ENCODE measurements at regions not wholly inside any gene's neighbourhood (a gene's known extent, or its start where the extent isn't known, plus 50 kb on each side); places are given as distances from the start of the nearest gene placed in this dataset.

DNA sequence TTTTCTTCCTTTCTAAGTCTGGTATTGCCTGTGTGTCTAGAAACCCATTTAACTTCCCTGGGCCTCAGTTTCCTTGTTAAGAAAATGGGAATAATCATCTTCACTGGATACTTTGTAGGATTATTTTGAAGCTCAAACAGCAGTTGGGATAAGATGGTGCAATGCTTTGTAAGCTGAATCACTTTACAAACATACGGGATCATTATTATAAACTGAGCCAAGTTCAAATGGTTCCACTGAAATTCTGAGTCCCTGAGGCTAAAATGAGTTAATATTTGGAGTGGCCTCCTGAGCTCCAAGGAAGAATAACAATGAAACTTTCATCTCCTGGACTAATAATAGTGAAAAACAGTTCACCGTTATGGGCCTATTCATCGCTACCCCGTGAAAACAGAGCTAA, 388.0 kb downstream of the PLPP3 start:
- peak; percentile 76 for DNase-seq (ENCODE audit: low read depth)

DNA sequence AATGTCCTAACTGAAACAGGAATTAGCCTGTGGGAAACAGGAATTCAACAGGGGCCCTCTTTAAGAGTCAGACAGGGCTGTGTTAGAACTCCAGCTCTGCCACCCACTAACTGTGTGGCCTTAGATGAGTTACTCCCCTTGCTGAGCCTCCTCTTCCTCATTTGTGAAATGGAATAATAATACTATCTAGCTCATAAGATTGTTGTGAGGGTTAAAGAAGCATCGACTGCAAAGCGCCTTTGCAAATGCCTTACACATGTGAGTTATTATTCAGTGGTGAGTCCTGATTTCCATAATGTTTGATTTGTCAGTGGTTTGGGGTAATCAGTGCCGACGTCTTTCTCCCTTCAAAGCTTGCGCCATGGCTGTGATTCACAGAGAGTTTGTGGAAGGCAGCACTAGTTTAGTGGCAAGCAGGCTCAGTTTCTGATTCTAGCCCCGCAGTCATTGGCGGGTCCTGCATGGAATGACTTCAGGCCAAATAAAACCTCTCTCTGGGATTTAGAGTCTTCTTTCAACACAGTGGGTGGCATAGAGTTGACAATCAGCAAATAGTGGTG, 388.5 kb downstream of the PLPP3 start:
- DNase-seq (ENCODE audit: low read depth), result peak; percentile 66

DNA sequence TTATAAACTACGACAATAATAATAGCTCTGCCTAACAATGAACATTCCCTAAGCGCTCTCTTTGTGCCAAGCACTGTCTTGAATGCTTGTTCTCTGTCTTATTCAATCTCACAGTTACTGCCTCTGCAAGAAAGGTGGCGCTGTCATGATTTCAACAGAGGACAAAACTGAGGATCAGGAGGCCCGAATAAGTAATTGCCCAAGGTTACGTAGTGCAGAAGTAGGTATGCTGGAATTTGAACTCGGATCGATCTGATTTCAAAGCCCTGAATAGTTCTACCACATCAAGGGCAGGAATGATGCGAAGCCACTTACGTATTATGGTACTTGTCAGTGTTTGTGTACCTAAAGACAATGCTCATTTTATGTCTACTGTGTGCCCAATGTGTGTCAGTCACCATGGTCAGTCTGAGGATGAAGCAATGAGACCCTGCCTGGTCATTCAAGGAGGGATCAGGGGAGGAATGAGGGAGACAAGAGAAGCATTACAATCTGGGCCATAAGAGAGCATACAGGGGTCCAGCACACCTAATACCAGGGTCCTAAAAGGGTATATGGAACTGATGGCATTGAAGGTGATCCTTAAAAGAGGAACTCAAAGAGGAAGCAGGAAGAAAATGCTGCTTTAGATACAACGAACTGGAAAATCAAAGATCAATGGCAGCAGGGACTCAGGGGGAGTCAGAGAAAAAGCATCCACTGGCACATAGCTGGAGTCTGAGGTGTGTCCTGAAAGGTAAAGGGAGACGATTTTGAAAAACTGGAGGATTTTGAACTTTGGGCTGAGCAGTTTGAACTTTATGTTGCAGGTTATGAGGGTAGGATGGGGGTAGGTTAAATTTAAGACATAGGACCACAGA, 389.2 kb downstream of the PLPP3 start:
- DNase-seq (ENCODE audit: low read depth), result no peak

DNA sequence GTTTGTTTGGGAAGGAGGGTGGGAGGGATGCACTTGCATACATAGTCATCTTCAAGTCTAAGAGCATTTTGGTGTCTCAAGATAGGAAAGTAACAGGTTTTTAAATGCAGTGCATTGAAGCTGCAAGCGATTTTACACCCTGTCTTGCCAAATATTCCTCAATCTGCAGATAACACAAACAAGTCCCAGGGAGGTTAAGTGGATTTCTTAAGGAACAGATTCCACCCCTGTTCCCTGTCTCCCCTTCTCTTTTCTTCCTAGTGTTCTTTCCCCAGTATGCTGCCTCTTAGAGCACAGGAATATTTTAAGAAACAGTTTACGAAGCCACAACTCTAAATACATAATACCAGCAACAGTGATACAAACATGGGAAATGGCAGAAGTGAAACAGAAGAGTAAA, 389.9 kb downstream of the PLPP3 start:
- DNase-seq (ENCODE audit: low read depth), result no peak

DNA sequence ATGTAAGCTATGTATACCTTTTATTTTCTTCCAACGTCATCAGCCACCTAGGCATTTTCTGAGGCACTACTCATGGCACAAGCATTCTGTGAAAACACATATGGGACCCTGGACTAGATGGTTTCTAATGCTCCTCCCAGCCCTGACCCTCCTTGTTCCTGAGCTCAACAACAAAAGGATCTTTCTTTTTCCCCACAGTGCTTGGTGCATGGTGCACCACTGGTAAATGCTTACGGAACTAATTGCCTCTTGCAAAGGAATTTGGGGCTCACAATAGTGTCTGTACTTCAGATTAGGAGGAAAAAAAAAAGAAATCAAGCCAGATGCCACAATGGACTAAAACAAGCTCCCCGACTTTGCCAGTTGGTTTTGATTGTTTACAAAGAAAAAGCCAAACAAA, 390.5 kb downstream of the PLPP3 start:
- DNase-seq (ENCODE audit: low read depth), result no peak

DNA sequence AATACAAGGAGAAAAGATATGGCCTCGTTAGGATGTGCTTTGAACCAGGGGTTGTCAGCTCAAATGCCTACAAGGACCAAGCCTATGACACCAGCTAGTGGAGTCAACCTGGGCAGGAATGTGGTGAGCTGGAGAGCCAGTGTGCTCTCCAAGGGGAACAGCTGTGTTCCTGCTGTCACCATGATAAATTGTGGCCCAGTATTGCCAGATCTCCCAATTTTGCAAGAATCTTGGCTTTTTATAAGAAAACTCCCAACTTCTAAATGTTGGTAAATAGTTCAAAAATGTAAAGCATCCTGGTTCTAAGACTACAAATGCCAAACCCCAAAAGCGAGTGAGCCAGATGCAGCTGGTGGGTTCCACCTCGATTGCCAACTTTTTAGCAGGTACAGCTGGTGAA, 391.1 kb downstream of the PLPP3 start:
- no peak for DNase-seq (ENCODE audit: low read depth)

DNA sequence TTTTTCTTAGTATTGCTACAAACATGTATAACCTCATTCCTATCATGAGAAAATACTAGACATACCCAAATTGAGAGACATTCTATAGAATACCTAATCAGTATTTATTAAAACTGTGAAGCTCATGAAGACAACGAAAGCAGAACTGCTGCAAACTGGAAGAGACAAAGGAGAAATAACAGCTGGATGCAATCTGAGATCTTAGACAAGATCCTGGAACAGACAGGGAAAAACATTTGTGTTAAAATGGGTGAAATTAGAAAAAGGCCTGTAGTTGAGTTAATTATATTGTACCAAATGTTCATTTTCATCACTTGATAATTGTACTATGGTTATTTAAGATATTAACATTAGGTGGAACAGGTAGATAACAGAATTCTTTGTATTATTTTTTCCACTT, 392.0 kb downstream of the PLPP3 start:
- DNase-seq (ENCODE audit: low read depth), result no peak

DNA sequence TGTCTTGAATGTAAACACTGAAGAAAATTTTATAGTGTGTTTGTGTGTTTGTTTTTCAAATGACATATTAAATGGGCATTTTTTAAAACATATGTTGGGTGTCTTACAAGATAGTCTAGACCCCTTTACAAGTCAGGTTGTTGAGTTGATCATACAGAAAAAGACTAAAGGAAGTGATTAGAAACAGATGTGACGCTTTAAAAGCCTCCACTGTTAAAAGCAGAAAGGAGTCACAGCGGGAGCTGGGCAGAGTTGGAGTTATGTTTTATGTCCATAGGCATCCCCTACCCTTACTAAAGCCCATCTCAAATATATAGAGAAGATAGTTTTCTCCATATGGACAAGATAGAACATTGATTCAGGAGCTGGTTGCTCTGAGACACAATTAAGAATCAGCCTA, 393.9 kb downstream of the PLPP3 start:
- DNase-seq (ENCODE audit: low read depth), result no peak

DNA sequence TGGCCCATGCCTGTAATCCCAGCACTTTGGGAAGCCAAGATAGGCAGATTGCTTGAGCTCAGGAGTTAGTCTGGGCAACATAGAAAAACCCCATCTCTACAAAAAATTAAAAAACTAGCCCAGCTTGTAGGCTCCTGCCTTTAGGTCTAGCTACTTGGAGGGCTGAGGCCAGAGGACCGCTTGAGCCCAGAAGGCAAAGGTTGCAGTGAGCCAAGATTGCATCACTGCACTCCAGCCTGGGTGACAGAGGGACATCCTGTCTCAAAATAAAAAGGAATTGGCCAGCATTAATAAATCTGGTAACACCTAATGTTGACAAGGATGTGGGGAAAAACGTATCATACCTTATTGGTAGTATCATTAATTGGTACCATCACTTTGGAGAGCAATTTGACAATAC, 396.2 kb downstream of the PLPP3 start:
- no peak for DNase-seq (ENCODE audit: low read depth)

DNA sequence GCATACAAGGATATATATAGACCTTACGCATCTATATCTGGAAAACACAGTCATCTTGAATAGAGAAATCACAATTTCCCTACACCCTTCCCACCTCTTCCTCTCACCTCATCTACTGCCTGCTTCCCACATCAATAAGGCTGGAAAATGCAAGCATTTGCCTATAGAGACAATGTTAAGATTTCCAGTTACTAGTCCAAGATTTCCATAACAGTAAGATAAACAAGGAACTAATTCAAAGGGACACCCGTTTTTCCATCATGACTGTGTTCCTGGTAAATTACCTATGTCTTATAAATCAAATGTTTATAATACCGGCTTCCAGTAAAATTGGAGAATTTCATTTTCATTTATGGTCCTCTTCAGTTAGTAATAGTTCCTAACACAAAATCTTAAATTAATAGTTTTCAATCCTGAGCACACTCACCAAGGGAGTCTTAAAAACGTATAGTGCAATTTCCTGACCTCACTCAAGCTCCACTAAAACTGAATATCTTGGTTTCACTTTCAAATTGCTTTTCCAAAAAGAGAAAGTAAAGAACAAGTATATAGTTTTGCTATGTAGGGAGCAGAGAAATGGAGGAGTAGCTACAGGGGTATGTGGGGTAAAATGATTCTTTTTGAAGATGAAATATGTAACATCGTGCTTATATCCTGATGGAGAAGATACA, 398.7 kb downstream of the PLPP3 start:
- no peak for DNase-seq (ENCODE audit: low read depth)

DNA sequence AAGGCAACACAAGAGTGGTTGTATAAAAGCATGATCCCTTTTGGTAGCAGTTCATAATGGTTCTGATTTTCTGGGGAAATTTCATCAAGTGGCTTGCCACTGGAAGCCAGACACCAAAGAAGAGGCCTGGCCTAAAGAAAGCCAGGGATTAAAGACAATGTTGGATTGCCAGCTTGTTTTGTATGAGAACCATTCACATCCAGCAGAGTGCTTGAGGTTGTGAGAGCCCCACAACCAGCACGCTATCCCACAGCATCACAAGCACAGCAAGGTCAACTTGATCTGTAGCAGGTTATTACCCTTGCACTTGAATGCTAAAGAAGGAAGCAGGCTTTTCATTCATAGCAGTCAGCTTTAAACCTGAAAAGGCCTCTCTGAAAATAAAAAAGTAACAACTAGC, 399.8 kb downstream of the PLPP3 start:
- DNase-seq (ENCODE audit: low read depth), result no peak

DNA sequence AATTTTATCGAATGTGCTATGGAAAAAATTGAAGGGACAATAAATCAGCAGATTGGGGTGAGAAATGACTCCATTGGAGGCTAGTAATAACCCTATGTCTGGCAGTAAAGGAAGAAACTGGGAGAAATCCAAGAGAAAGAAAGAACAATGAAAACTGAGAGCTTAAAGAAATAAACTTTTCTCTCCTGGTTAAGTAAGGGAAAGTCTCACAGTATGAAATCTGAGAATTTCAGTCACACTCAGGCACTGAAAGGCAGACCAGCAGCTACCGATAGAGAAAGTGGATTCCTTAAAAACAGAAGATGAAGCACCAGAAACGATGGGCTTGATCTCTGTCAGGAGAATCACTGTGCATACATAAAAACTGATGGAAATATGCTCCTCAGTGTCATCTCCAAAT, 404.2 kb downstream of the PLPP3 start:
- DNase-seq (ENCODE audit: low read depth), result no peak

DNA sequence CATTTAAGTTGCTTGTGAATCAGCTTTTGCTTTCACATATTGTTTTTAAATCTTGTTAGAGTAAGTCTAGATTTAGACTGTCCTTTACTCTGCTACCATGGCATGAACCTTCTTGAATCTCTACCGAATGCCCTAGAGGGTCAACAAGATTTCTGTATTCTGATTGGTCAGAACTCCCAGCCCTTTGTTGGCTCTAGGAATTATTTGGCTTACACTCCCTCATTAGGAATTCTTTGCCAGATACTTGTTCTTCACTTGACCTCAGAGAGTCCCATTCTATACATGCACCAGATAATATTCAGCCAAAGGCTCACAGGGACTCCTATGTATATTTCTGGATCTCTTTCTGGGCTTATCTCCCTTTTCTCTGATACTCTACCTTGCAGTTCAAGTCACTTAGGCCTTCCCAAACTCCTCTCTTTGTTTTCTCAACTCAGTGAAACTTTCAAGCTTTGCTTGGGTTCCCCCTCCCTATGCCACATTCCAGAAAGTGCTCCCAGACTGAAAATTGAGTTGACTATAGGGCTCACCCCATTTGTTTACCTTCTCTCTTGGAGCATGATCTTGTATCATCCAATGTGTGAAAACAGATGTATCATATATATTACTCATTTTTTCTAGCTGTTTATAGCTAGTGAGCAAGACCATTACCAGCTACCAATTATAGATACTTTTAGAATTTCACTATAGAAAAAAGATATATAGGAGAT, 405.0 kb downstream of the PLPP3 start:
- DNase-seq (ENCODE audit: low read depth), result no peak

DNA sequence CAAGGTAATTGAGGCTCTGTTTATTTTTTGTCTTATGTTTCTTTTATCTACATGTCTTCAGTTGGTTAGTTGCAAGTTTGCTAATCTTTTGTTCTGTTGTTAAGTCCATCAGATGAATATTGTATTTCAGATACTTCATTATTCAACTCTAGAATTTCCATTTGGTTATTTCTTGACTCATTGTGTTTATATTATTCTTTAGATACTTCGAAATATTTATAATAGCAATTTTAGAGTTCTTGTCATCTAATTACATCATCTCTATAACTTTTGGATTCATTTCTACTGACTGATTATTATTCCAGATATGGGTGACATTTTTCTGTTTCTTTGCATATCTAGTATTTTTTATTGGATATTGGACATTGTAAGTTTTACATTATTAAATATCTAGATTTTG, 405.6 kb downstream of the PLPP3 start:
- DNase-seq (ENCODE audit: low read depth), result no peak

DNA sequence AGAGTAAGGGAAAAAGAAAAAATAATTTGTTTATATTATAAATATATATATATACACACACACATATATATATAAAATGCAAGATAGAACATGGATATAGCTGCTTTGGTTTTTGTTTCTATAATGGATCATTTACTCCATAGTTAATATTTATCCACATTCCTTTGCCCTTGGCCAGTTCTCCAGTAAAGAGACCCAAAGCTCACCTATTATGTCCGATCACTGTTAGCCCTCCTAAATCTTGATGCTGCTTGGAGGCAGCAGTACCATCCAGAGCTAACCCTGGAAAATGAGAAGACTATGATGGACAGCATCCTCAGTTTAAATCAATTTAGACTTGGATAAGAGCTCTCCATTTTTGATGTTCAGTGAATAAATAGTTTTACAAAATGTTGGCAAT, 407.7 kb downstream of the PLPP3 start:
- DNase-seq (ENCODE audit: low read depth), result peak; percentile 53

DNA sequence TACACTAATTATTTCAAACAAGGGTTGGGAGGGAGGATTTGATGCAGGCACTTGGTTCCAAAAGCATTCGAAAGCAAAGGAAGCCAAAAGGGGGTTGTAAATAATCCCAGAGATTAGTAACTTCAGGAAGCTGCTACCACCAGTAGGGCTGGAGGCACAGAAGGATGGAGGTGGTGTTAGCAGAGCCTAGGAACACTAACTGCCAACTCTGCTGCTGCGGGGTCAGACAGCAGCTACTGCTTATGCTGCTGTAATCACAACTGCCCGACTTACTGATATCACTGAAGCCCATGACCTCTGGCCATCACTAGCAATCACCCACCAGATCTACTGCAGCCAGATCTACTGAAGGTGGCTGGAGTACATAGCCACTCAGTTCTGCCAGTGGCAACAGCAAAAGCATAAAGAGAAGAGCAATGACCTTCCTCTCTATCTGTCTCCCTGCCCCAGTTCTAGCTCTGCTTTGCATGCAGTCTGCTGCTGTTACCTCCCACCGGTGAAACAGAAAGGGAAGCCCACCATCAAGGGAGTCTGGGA, 408.5 kb downstream of the PLPP3 start:
- DNase-seq (ENCODE audit: low read depth), result no peak

DNA sequence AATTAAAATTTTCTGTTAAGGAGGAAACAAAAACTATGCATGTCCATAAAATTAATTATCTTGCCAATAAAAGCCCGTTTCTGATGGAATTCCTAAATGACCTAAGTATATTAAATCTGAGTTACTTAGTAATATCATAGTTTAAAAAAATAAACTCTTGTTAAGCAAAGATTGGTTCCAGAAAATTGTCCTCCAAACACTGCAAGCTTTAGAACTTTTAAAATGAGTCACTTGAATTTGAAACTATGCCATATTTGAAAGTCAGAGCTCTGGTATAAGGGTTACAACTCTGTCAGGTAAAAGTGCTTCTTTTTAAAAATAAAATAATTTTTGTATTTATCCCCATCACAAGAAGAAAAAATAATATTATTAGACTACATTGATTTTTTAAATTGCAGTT, 409.5 kb downstream of the PLPP3 start:
- DNase-seq (ENCODE audit: low read depth), result peak; percentile 30

DNA sequence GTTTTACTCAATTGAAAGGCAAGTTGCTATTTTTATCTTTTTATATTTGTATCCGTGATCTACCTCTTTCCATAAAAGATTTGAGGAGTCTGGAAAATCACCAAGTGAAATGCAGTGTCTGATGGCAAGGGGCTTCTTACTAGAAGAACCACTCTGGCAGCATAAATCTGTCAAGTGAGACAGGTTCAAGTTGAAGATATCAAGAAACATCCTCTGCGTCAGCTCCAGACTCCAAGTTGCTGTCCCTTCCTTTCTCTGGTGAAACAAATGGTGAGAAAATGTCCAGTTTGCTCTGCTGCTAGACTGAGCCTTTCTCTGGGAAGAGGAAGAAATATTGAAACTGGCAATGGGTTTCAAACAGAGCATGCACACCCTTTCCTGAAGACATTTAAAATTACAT, 411.2 kb downstream of the PLPP3 start:
- no peak for DNase-seq (ENCODE audit: low read depth)

DNA sequence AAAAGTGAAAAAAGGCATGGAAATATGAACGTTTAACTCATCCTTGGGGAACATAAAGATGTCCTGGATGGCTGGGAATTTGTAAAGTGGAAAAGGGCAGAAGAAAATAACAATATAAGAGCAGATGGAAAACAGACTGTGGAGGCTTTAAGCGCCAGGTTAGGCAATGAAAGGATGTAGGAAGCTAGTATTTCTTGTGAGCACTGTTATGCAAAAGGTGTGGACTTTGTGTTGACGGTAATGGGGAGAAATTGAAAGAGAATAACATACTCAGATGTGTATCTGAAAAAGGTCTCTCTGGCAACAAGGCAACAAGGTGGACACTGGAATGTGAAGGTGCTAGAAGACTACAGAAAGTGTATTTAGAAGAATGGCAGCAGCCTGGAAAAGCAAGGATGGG, 411.8 kb downstream of the PLPP3 start:
- no peak for DNase-seq (ENCODE audit: low read depth)

DNA sequence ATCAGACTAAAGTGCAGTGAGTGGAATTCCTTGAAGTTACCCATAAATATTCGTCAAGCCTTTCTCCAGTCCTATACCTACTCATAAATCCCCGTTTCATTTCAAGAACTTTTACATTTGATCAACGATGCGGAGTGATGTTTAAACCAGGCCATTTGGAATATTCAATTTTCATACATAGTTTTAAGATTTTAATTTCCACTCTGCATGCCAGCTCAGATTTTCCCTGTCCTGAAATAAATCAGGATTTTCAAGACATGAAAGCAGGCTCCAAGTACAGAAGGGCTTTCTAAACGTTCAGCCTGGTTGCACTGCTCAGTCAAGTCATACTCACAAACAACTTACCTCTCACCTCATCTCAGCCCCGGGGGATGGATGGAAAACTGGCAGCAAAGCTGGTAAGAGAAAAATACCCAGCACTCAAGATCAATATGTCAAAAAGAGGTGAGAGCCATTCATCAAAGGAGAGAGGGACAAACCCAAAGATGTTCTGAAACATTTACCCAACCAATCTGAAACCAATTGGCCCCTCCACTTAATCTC, 418.5 kb downstream of the PLPP3 start:
- DNase-seq (ENCODE audit: low read depth), result peak; percentile 15

DNA sequence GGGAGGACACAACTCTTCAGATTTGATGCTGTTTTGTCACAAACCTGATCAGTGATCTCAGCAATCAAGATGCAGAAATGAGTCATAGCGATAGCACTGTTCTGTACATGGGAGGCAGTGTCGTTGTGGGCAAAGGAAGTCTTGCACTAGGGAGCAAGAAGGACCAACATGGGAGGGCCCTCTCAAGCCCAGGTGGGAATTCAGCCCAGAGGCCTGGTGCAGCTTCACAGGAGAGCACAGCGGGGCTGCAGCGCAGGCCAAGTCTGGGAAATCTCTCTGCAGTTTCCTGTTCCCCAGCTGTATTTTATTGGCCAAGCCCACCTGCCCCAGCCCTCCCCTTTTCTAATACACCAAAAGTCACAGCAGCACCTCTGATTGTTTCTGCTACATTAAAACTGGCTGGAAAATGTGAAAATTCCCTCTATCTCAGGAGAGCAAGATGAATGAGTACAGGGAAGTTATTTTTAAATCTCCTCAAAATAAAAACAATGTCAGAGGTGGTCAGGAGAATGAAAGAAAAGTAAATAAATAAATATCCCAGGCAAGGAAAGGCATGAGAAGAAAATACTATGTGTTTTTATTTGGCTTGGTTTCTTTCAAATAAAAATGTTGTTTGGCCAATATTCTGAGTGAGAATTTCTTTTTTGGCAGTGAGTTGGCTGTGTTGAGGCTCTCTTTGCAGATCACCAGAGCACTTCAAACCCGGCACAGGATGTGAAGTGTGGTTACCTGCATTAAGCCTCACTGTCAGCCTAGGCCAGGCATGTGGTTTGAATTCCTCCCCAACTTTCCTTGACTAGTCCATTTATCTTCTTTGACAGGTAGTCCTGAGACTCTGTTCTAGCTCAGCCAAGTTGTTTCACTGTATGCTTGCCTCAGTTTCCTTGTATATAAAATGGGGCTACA, 422.1 kb downstream of the PLPP3 start:
- DNase-seq (ENCODE audit: low read depth), result peak; percentile 34

Measured in renal cortical epithelial cell (primary cell).